ENCODE measurements at regions not wholly inside any gene's neighbourhood (a gene's known extent, or its start where the extent isn't known, plus 50 kb on each side); places are given as distances from the start of the nearest gene placed in this dataset.

DNA sequence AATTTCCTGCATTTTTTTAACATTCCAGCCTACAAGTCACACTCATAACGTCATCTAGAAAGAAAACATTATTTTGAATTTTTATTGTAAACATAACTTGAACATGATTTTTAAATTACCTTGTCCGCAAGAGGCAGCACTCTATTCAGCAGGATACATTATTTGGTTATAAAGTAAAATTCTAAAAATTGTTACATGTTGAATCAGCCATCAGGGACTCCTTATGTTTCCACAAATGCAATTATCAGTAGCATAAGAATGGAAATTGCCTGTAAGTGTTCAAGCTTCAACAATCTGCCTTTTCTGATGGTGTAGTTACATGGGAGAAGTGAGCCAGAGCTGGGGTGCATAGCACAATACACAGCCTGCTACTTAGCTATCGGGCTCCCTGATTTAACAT lies 97.5 kb downstream of the ZNF365 start:
- TF ChIP-seq, protein P1, sequence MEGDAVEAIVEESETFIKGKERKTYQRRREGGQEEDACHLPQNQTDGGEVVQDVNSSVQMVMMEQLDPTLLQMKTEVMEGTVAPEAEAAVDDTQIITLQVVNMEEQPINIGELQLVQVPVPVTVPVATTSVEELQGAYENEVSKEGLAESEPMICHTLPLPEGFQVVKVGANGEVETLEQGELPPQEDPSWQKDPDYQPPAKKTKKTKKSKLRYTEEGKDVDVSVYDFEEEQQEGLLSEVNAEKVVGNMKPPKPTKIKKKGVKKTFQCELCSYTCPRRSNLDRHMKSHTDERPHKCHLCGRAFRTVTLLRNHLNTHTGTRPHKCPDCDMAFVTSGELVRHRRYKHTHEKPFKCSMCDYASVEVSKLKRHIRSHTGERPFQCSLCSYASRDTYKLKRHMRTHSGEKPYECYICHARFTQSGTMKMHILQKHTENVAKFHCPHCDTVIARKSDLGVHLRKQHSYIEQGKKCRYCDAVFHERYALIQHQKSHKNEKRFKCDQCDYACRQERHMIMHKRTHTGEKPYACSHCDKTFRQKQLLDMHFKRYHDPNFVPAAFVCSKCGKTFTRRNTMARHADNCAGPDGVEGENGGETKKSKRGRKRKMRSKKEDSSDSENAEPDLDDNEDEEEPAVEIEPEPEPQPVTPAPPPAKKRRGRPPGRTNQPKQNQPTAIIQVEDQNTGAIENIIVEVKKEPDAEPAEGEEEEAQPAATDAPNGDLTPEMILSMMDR (IDR thresholded peaks at IDR 0.05), result no peak
- TF ChIP-seq POLR2AphosphoS5 (IDR thresholded peaks at IDR 0.05) (no peak), POLR2A (IDR thresholded peaks at IDR 0.05) (no peak)

Measured in breast epithelium (tissue), 3 donors.